GM12891 (cell line): ENCODE measurements at regions not wholly inside any gene's neighbourhood (a gene's known extent, or its start where the extent isn't known, plus 50 kb on each side); places are given as distances from the start of the nearest gene placed in this dataset.

ENCODE experiments used
- POLR2A ChIP-seq: IDR thresholded peaks from 2 replicates; pipeline ENCODE4 v1.6.1; 2011; ENCODE audit warnings: low read depth, low read length, control low read depth
- TAF1 ChIP-seq: IDR thresholded peaks from 2 replicates; pipeline ENCODE4 v1.6.1; 2011; ENCODE audit warnings: low read depth, low read length, control low read depth

- TF ChIP-seq TAF1 = no peak
- no peak for TF ChIP-seq POLR2A
These were observed 1000.4 kb downstream of the STPG2 start for GRCh38 chr4:97142893-97143292.
